LHCN-M2 (cell line): ENCODE measurements at regions not wholly inside any gene's neighbourhood (a gene's known extent, or its start where the extent isn't known, plus 50 kb on each side); places are given as distances from the start of the nearest gene placed in this dataset.
"Not testable (repeated sequence)": the region's sequence is repeated elsewhere in the genome, so short reads cannot be mapped to it uniquely, and the experiment has no call there.

Source experiments
- DNase-seq: peaks from one replicate; pipeline ENCODE4 v3.0.0-alpha.2; 2012; ENCODE audit warnings: low read depth

- DNase-seq, result no peak
These were observed 273.1 kb upstream of the SLC14A2 start for GRCh38 chr18:45342166-45342565.

- DNase-seq, result no peak
These were observed 272.6 kb upstream of the SLC14A2 start for GRCh38 chr18:45342653-45343052.

- DNase-seq, result no peak
These were observed 271.9 kb upstream of the SLC14A2 start for GRCh38 chr18:45343365-45343764.

GRCh38 chr18:45344680-45345079 lies 270.6 kb upstream of the SLC14A2 start:
- not testable (repeated sequence) for DNase-seq

GRCh38 chr18:45349019-45349418 lies 266.3 kb upstream of the SLC14A2 start:
- no peak for DNase-seq

- no peak for DNase-seq
These were observed 265.8 kb upstream of the SLC14A2 start for GRCh38 chr18:45349467-45349866.

- no peak for DNase-seq
These were observed 264.7 kb upstream of the SLC14A2 start for GRCh38 chr18:45350404-45351156.

GRCh38 chr18:45352874-45353273 lies 262.4 kb upstream of the SLC14A2 start:
- no peak for DNase-seq

- no peak for DNase-seq
These were observed 261.7 kb upstream of the SLC14A2 start for GRCh38 chr18:45353530-45353929.

GRCh38 chr18:45355944-45356520 lies 259.2 kb upstream of the SLC14A2 start:
- no peak for DNase-seq

- DNase-seq, result no peak
These were observed 257.4 kb upstream of the SLC14A2 start for GRCh38 chr18:45357686-45358470.

- DNase-seq, result no peak
These were observed 255.8 kb upstream of the SLC14A2 start for GRCh38 chr18:45359275-45360009.

GRCh38 chr18:45361125-45361851 lies 254.0 kb upstream of the SLC14A2 start:
- DNase-seq, result no peak

- DNase-seq, result no peak
These were observed 252.1 kb upstream of the SLC14A2 start for GRCh38 chr18:45363196-45363595.

GRCh38 chr18:45365835-45366234 lies 249.4 kb upstream of the SLC14A2 start:
- no peak for DNase-seq

GRCh38 chr18:45370255-45371010 lies 244.8 kb upstream of the SLC14A2 start:
- DNase-seq, result no peak

- DNase-seq, result no peak
These were observed 241.9 kb upstream of the SLC14A2 start for GRCh38 chr18:45373286-45373880.

- no peak for DNase-seq
These were observed 241.0 kb upstream of the SLC14A2 start for GRCh38 chr18:45374236-45374635.

GRCh38 chr18:45374878-45375630 lies 240.2 kb upstream of the SLC14A2 start:
- no peak for DNase-seq
